ENCODE measurements at regions not wholly inside any gene's neighbourhood (a gene's known extent, or its start where the extent isn't known, plus 50 kb on each side); places are given as distances from the start of the nearest gene placed in this dataset.

GRCh38 chr21:32144851-32145250 is 134.0 kb downstream of the MIS18A start:
- DNase-seq: no peak
- Histone ChIP-seq H3K4me1 (ENCODE audit: control insufficient read depth in 2 of 3, insufficient read depth in 2 of 3, low read depth in 1 of 3, low read length in 3 of 3) (peaks cover 0 to 8% (median 0%) of the 10 kb centered on the region in 3 donors), H3K4me3 (ENCODE audit: low read length in 3 of 3) (no peak overlapping the region), H3K27me3 (ENCODE audit: control insufficient read depth, insufficient read depth, low read length) (no peaks in the 10 kb centered on the region), H3K36me3 (ENCODE audit: control insufficient read depth in 2 of 3, insufficient read depth in 3 of 3, low read length in 3 of 3) (no peaks in the 10 kb centered on the region), H3K27ac (ENCODE audit: low read depth in 2 of 2, low read length in 2 of 2) (no peak overlapping the region), H3K9ac (ENCODE audit: low read length in 3 of 3) (no peak overlapping the region), H3K9me3 (ENCODE audit: control insufficient read depth in 2 of 3, insufficient read depth in 1 of 3, low read length in 3 of 3) (no peaks in the 10 kb centered on the region)
- intact Hi-C loops (cut with DNase I): no loop called here
- FAIRE-seq: no peak
- no peak for TF ChIP-seq CTCF (IDR thresholded peaks at IDR 0.05; ENCODE audit: borderline replicate concordance, extremely low read depth, insufficient read depth)

DNA sequence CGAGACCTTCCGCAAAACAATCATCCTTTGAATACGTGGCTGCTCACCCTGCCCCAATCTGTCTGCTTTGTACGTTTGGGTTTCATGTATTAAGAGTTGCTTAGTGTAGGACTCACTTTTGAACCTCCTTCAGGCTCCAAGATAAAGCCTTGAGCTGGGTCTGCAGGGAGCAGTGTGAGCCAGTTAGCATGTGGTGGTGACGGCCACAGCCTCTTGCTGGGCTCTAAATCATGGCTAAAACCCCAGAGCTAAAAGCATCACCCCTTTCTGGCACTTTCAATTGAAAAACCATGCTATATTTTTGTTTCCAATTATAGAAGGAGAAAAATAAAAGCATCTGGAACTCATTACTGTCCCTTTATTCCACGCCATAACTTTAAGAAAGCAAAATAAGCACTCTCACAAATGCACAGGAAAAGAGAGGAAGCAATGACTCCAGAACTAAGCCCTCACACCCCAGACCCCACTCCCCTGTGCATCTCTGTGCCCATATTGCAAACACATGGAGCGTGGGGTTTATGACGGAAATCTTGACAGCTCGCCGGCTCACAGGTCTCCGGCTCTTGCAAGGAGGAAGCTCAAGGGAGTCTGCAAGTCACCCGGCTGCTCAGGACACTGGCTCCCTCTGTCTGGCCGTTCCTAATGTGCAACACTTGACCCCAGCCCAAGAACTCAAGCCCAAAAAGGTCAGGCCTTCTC is 135.5 kb downstream of the MIS18A start:
- Histone ChIP-seq H3K9ac (ENCODE audit: low read length in 3 of 3) (no peak overlapping the region), H3K4me3 (ENCODE audit: low read length in 3 of 3) (no peak overlapping the region), H3K27me3 (ENCODE audit: control insufficient read depth, insufficient read depth, low read length) (no peaks in the 10 kb centered on the region), H3K4me1 (ENCODE audit: control insufficient read depth in 2 of 3, insufficient read depth in 2 of 3, low read depth in 1 of 3, low read length in 3 of 3) (peaks cover 0 to 8% (median 0%) of the 10 kb centered on the region in 3 donors), H3K27ac (ENCODE audit: low read depth in 2 of 2, low read length in 2 of 2) (no peak overlapping the region), H3K36me3 (ENCODE audit: control insufficient read depth in 2 of 3, insufficient read depth in 3 of 3, low read length in 3 of 3) (no peaks in the 10 kb centered on the region), H3K9me3 (ENCODE audit: control insufficient read depth in 2 of 3, insufficient read depth in 1 of 3, low read length in 3 of 3) (no peaks in the 10 kb centered on the region)
- no peak for TF ChIP-seq CTCF (IDR thresholded peaks at IDR 0.05; ENCODE audit: borderline replicate concordance, extremely low read depth, insufficient read depth)
- intact Hi-C loops (cut with DNase I): no loop called here
- peak in 4 of 5 donors; percentile 36 to 82 (median 64) for DNase-seq
- FAIRE-seq: no peak

GRCh38 chr21:32141318-32141633 is 137.6 kb downstream of the MIS18A start:
- DNase-seq (no peak), FAIRE-seq (no peak)
- no peak overlapping the region for H3K9ac ChIP-seq (ENCODE audit: low read length in 3 of 3)
- TF ChIP-seq CTCF (IDR thresholded peaks at IDR 0.05; ENCODE audit: borderline replicate concordance, extremely low read depth, insufficient read depth): no peak
- no peaks in the 10 kb centered on the region for H3K9me3 ChIP-seq (ENCODE audit: control insufficient read depth in 2 of 3, insufficient read depth in 1 of 3, low read length in 3 of 3)
- intact Hi-C loops (cut with DNase I): no loop called here
- H3K4me1 ChIP-seq (ENCODE audit: control insufficient read depth in 2 of 3, insufficient read depth in 2 of 3, low read depth in 1 of 3, low read length in 3 of 3): peaks cover 0 to 8% (median 0%) of the 10 kb centered on the region in 3 donors
- no peaks in the 10 kb centered on the region for H3K27me3 ChIP-seq (ENCODE audit: control insufficient read depth, insufficient read depth, low read length)
- H3K36me3 ChIP-seq (ENCODE audit: control insufficient read depth in 2 of 3, insufficient read depth in 3 of 3, low read length in 3 of 3): no peaks in the 10 kb centered on the region
- no peak overlapping the region for H3K27ac ChIP-seq (ENCODE audit: low read depth in 2 of 2, low read length in 2 of 2)
- H3K4me3 ChIP-seq (ENCODE audit: low read length in 3 of 3): no peak overlapping the region

All from kidney (tissue), 13 donors.